GM12878 (cell line): ENCODE measurements at regions not wholly inside any gene's neighbourhood (a gene's known extent, or its start where the extent isn't known, plus 50 kb on each side); places are given as distances from the start of the nearest gene placed in this dataset.

ENCODE experiments used
- CEBPB ChIP-seq, 2 experiments: fragments of 150-350 bp in 1 of 2; IDR thresholded peaks; 2 replicates each; pipeline ENCODE4 v1.6.1; 2012 to 2014; ENCODE audit warnings: low read depth in 2 of 2, low read length in 2 of 2, borderline replicate concordance in 1 of 2, inconsistent platforms in 1 of 2
- CHD1 ChIP-seq: IDR thresholded peaks from 2 replicates; pipeline ENCODE4 v1.6.1; 2012; ENCODE audit warnings: low read depth, low read length, improper control_type of control experiment
- ELK1 ChIP-seq: IDR thresholded peaks from 2 replicates; pipeline ENCODE4 v1.6.1; 2012; ENCODE audit warnings: low read depth, low read length, improper control_type of control experiment
- FOS ChIP-seq: IDR thresholded peaks from 3 replicates; pipeline ENCODE4 v1.6.1; 2011; ENCODE audit warnings: borderline replicate concordance; ENCODE audit not compliant: insufficient read length; ENCODE audit errors: extremely low read depth
- FOXM1 ChIP-seq: IDR thresholded peaks from 2 replicates; pipeline ENCODE4 v1.6.1; 2012; ENCODE audit warnings: low read depth, mild to moderate bottlenecking, inconsistent platforms, low read length, moderate library complexity
- NR2C2 ChIP-seq: IDR thresholded peaks from 2 replicates; pipeline ENCODE4 v1.6.1; 2011; ENCODE audit warnings: borderline replicate concordance, low read depth; ENCODE audit not compliant: control insufficient read depth, insufficient read length
- PRDM15 ChIP-seq: fragments of 450-650 bp; formaldehyde crosslinking; IDR thresholded peaks from 2 replicates; pipeline ENCODE4 v1.4.0; 2020; ENCODE audit warnings: mild to moderate bottlenecking, moderate library complexity
- USF1 ChIP-seq: IDR thresholded peaks from 2 replicates; pipeline ENCODE4 v1.6.1; 2011; ENCODE audit warnings: borderline replicate concordance, low read depth, mild to moderate bottlenecking, moderate library complexity, mixed read lengths, low read length; ENCODE audit not compliant: insufficient read depth; ENCODE audit errors: extremely low read length
- TF ChIP-seq, protein P1 (sequence below): IDR thresholded peaks from 2 replicates; pipeline ENCODE4 v1.6.1; 2011; ENCODE audit warnings: low read depth, low read length, improper control_type of control experiment, borderline replicate concordance
- TF ChIP-seq, protein P2 (sequence below): fragments of 450-650 bp; IDR thresholded peaks from 2 replicates; pipeline ENCODE4 v1.6.1; 2016; ENCODE audit warnings: mild to moderate bottlenecking

GRCh38 chr21:25298512-25299491, 308.5 kb downstream of the MRPL39 start (continued):
- TF ChIP-seq FOS, result no peak
- TF ChIP-seq, protein P1, sequence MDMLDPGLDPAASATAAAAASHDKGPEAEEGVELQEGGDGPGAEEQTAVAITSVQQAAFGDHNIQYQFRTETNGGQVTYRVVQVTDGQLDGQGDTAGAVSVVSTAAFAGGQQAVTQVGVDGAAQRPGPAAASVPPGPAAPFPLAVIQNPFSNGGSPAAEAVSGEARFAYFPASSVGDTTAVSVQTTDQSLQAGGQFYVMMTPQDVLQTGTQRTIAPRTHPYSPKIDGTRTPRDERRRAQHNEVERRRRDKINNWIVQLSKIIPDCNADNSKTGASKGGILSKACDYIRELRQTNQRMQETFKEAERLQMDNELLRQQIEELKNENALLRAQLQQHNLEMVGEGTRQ, result no peak
- TF ChIP-seq, protein P2, sequence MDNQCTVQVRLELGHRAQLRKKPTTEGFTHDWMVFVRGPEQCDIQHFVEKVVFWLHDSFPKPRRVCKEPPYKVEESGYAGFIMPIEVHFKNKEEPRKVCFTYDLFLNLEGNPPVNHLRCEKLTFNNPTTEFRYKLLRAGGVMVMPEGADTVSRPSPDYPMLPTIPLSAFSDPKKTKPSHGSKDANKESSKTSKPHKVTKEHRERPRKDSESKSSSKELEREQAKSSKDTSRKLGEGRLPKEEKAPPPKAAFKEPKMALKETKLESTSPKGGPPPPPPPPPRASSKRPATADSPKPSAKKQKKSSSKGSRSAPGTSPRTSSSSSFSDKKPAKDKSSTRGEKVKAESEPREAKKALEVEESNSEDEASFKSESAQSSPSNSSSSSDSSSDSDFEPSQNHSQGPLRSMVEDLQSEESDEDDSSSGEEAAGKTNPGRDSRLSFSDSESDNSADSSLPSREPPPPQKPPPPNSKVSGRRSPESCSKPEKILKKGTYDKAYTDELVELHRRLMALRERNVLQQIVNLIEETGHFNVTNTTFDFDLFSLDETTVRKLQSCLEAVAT, result peak; percentile 93
- TF ChIP-seq CEBPB (IDR thresholded peaks at IDR 0.05; ENCODE audit: borderline replicate concordance in 1 of 2, low read depth in 2 of 2, low read length in 2 of 2), result peak in 1 of 2 experiments; percentile 91; a peak in 3 of 4 replicates
- TF ChIP-seq PRDM15 (CRISPR knock-in tag), result no peak
- no peak for TF ChIP-seq USF1
- no peak for TF ChIP-seq ELK1
- peak; percentile 98 for TF ChIP-seq FOXM1
- TF ChIP-seq NR2C2, result no peak
- TF ChIP-seq CHD1, result no peak
